GM10248 (cell line): ENCODE measurements at regions not wholly inside any gene's neighbourhood (a gene's known extent, or its start where the extent isn't known, plus 50 kb on each side); places are given as distances from the start of the nearest gene placed in this dataset.

Experiments used
- CTCF ChIA-PET: fragments of 300-600 bp; sonication (Branson Sonifier 250); formaldehyde crosslinking; extraction: SDS; loops from one replicate; lab custom pipeline; 2021; ENCODE audit warnings: antibody characterized with exemption; lab: Yijun Ruan, JAX
- POLR2A ChIA-PET: fragments of 350-650 bp; sonication (Branson Sonifier 250); formaldehyde crosslinking; extraction: SDS; loops from one replicate; lab custom pipeline; 2020; ENCODE audit warnings: antibody characterized with exemption; lab: Yijun Ruan, JAX
- DNase-seq: peaks from one replicate; pipeline ENCODE4 v3.0.0; 2012; ENCODE audit errors: extremely low spot score
- CTCF ChIP-seq: IDR thresholded peaks from 2 replicates; pipeline ENCODE4 v1.5.1; 2012; ENCODE audit warnings: mild to moderate bottlenecking, low read depth; ENCODE audit errors: extremely low read depth, missing control alignments, control extremely low read depth

- ChIA-PET POLR2A (no interaction called here), CTCF (no interaction called here)
- DNase-seq: no peak
- no peak for TF ChIP-seq CTCF
These were observed 542.2 kb upstream of the EPHA5 start for GRCh38 chr4:66212489-66212888.

- no peak for TF ChIP-seq CTCF
- DNase-seq: no peak
- CTCF ChIA-PET: interaction anchor here (2.4 kb wide), 1 partner anchor 11 kb away, joined by 9 read pairs; no protein-coding TSS in a partner anchor
- POLR2A ChIA-PET: no interaction called here
These were observed 534.4 kb upstream of the EPHA5 start for GRCh38 chr4:66204534-66205247.

GRCh38 chr4:66202870-66203269 lies 532.6 kb upstream of the EPHA5 start:
- CTCF ChIA-PET: interaction anchor here (0.6 to 2.4 kb wide), 2 partner anchors 9 to 11 kb away, joined by 3 to 9 read pairs; no protein-coding TSS in a partner anchor
- no peak for TF ChIP-seq CTCF
- DNase-seq: no peak
- POLR2A ChIA-PET: no interaction called here

- ChIA-PET POLR2A (no interaction called here), CTCF (interaction anchor here (1.2 to 1.3 kb wide), 2 partner anchors 9 to 11 kb away, joined by 3 to 4 read pairs; no protein-coding TSS in a partner anchor)
- TF ChIP-seq CTCF: no peak
- DNase-seq: no peak
These were observed 527.2 kb upstream of the EPHA5 start for GRCh38 chr4:66197451-66197850.

- ChIA-PET CTCF (interaction anchor here (2.1 kb wide), 1 partner anchor 10 kb away, joined by 9 read pairs; no protein-coding TSS in a partner anchor), POLR2A (no interaction called here)
- TF ChIP-seq CTCF: no peak
- no peak for DNase-seq
These were observed 523.2 kb upstream of the EPHA5 start for GRCh38 chr4:66193487-66193886.

GRCh38 chr4:66187175-66187720 lies 517.0 kb upstream of the EPHA5 start:
- ChIA-PET POLR2A (no interaction called here), CTCF (no interaction called here)
- DNase-seq: no peak
- no peak for TF ChIP-seq CTCF
